ENCODE measurements at regions not wholly inside any gene's neighbourhood (a gene's known extent, or its start where the extent isn't known, plus 50 kb on each side); places are given as distances from the start of the nearest gene placed in this dataset.

- no peak overlapping the region for H3K4ac ChIP-seq (ENCODE audit: low read depth, low read length)
- no peak overlapping the region for H4K91ac ChIP-seq (ENCODE audit: insufficient read length, low read depth, low read length)
- peaks cover 33 to 36% of the 10 kb centered on the region in 2 experiments for H3K4me1 Mint-ChIP-seq
Observed at GRCh38 chr3:175989161-175989560, 1130.0 kb downstream of the NAALADL2 start.

More at GRCh38 chr3:175989161-175989560, 1130.0 kb downstream of the NAALADL2 start:
- H3K9ac ChIP-seq (ENCODE audit: extremely low read depth, insufficient read length, low read length), result no peak overlapping the region
- H3K18ac ChIP-seq (ENCODE audit: insufficient read length, low read depth, low read length), result no peak overlapping the region
- DNase-seq, result peak; percentile 17
- H4K8ac ChIP-seq (replicated peaks; ENCODE audit: insufficient read length, low read depth, low read length), result no peak overlapping the region
- no peaks in the 10 kb centered on the region for H3K4me1 ChIP-seq (ENCODE audit: insufficient read depth, low read length)
- H3K27ac ChIP-seq (ENCODE audit: insufficient read length, low read depth, low read length), result no peak overlapping the region
- Mint-ChIP-seq H3K9me3 (peaks cover 9 to 20% of the 10 kb centered on the region in 2 experiments), H3K27ac (no peak overlapping the region), H3K36me3 (ENCODE audit: insufficient read depth in 1 of 3, low read depth in 3 of 3) (peaks cover 0 to 26% (median 8%) of the 10 kb centered on the region in 3 experiments; a peak in 6 of 7 replicates), H3K27me3 (ENCODE audit: low read depth) (peaks cover 6% of the 10 kb centered on the region), H3K4me3 (no peak overlapping the region)
- H3K4me2 ChIP-seq (ENCODE audit: insufficient read depth, insufficient read length, low read length), result no peak overlapping the region
- H3K27me3 ChIP-seq (ENCODE audit: insufficient read depth, low read length), result no peaks in the 10 kb centered on the region
- no peak overlapping the region for H2BK5ac ChIP-seq (ENCODE audit: insufficient read length, low read length)
- H3K14ac ChIP-seq (ENCODE audit: insufficient read depth, low read length), result no peak overlapping the region
- H4K20me1 ChIP-seq (ENCODE audit: control insufficient read depth, insufficient read depth, insufficient read length), result no peaks in the 10 kb centered on the region
- H3K23me2 ChIP-seq (ENCODE audit: insufficient read length, low read depth, low read length, poor library complexity, severe bottlenecking), result no peaks in the 10 kb centered on the region
- no peak overlapping the region for H2BK15ac ChIP-seq (ENCODE audit: low read depth, low read length)
- no peak for TF ChIP-seq CTCF (conservative IDR thresholded peaks at IDR 0.05)
- H2BK20ac ChIP-seq (ENCODE audit: low read depth, low read length, poor library complexity, severe bottlenecking), result no peak overlapping the region
- no CpG with 5 or more reads among the region's 2 CpGs for WGBS (ENCODE audit: extremely low coverage, insufficient read length, low lambda C conversion rate)
- no peak overlapping the region for H3T11ph ChIP-seq (ENCODE audit: low read length)
- H3K9me3 ChIP-seq (ENCODE audit: control insufficient read depth, low read depth, low read length), result no peaks in the 10 kb centered on the region
- H2AK5ac ChIP-seq (ENCODE audit: insufficient read length, low read length), result no peak overlapping the region
- H4K5ac ChIP-seq (ENCODE audit: insufficient read length, low read depth, low read length), result no peak overlapping the region
- H3K79me1 ChIP-seq (ENCODE audit: insufficient read depth, low read depth, low read length, poor library complexity, severe bottlenecking), result no peaks in the 10 kb centered on the region
- H3K23ac ChIP-seq (ENCODE audit: insufficient read length, low read depth, low read length), result no peak overlapping the region
- H3K79me2 ChIP-seq (ENCODE audit: insufficient read depth, low read length), result no peaks in the 10 kb centered on the region
- H2BK120ac ChIP-seq (ENCODE audit: low read depth, low read length, poor library complexity, severe bottlenecking), result no peak overlapping the region
- H2AFZ ChIP-seq (ENCODE audit: low read length), result no peak overlapping the region
- H3K56ac ChIP-seq (ENCODE audit: insufficient read length, low read depth, low read length), result no peak overlapping the region
- H2BK12ac ChIP-seq (ENCODE audit: insufficient read length, low read depth, low read length), result no peak overlapping the region

Data from H9 (cell line).